ENCODE measurements at regions not wholly inside any gene's neighbourhood (a gene's known extent, or its start where the extent isn't known, plus 50 kb on each side); places are given as distances from the start of the nearest gene placed in this dataset.

- no peaks in the 10 kb centered on the region for H3K36me3 ChIP-seq (ENCODE audit: control insufficient read depth, insufficient read depth, low read length)
- H3K27me3 ChIP-seq (ENCODE audit: control insufficient read depth, insufficient read depth, low read length): no peaks in the 10 kb centered on the region
- TF ChIP-seq CTCF (IDR thresholded peaks at IDR 0.05): no peak
- H2AFZ ChIP-seq: no peak overlapping the region
- H3K27ac ChIP-seq: no peak overlapping the region
- H3K9ac ChIP-seq: no peak overlapping the region
- no peaks in the 10 kb centered on the region for H3K79me2 ChIP-seq
- H3K4me3 ChIP-seq (ENCODE audit: low read depth, low read length): no peak overlapping the region
- no peaks in the 10 kb centered on the region for H3K9me3 ChIP-seq (ENCODE audit: control insufficient read depth, low read length)
- H3K4me1 ChIP-seq: no peaks in the 10 kb centered on the region
- H3K4me2 ChIP-seq (ENCODE audit: low read length): no peak overlapping the region
Measured at GRCh38 chr4:20302336-20302735, 50.6 kb downstream of the SLIT2 start.

- Histone ChIP-seq H3K27ac (no peak overlapping the region), H3K79me2 (no peaks in the 10 kb centered on the region), H3K4me3 (ENCODE audit: low read depth, low read length) (no peak overlapping the region), H3K27me3 (ENCODE audit: control insufficient read depth, insufficient read depth, low read length) (no peaks in the 10 kb centered on the region), H3K4me2 (ENCODE audit: low read length) (no peak overlapping the region), H3K36me3 (ENCODE audit: control insufficient read depth, insufficient read depth, low read length) (no peaks in the 10 kb centered on the region), H3K4me1 (no peaks in the 10 kb centered on the region), H2AFZ (no peak overlapping the region), H3K9me3 (ENCODE audit: control insufficient read depth, low read length) (no peaks in the 10 kb centered on the region), H3K9ac (no peak overlapping the region)
- TF ChIP-seq CTCF (IDR thresholded peaks at IDR 0.05): no peak
Measured at GRCh38 chr4:20305976-20306375, 54.3 kb downstream of the SLIT2 start.

- TF ChIP-seq CTCF (IDR thresholded peaks at IDR 0.05): no peak
- H3K4me2 ChIP-seq (ENCODE audit: low read length): no peak overlapping the region
- no peak overlapping the region for H3K9ac ChIP-seq
- no peaks in the 10 kb centered on the region for H3K9me3 ChIP-seq (ENCODE audit: control insufficient read depth, low read length)
- H3K4me1 ChIP-seq: no peaks in the 10 kb centered on the region
- H3K36me3 ChIP-seq (ENCODE audit: control insufficient read depth, insufficient read depth, low read length): no peaks in the 10 kb centered on the region
- H3K4me3 ChIP-seq (ENCODE audit: low read depth, low read length): no peak overlapping the region
- H3K27ac ChIP-seq: no peak overlapping the region
- H3K27me3 ChIP-seq (ENCODE audit: control insufficient read depth, insufficient read depth, low read length): no peaks in the 10 kb centered on the region
- H2AFZ ChIP-seq: no peak overlapping the region
- H3K79me2 ChIP-seq: no peaks in the 10 kb centered on the region
Measured at GRCh38 chr4:20311856-20312255, 60.2 kb downstream of the SLIT2 start.

- H3K27ac ChIP-seq: no peak overlapping the region
- H2AFZ ChIP-seq: no peak overlapping the region
- no peaks in the 10 kb centered on the region for H3K79me2 ChIP-seq
- H3K9ac ChIP-seq: no peak overlapping the region
- no peak overlapping the region for H3K4me3 ChIP-seq (ENCODE audit: low read depth, low read length)
- no peaks in the 10 kb centered on the region for H3K36me3 ChIP-seq (ENCODE audit: control insufficient read depth, insufficient read depth, low read length)
- TF ChIP-seq CTCF (IDR thresholded peaks at IDR 0.05): no peak
- H3K4me1 ChIP-seq: no peaks in the 10 kb centered on the region
- no peaks in the 10 kb centered on the region for H3K27me3 ChIP-seq (ENCODE audit: control insufficient read depth, insufficient read depth, low read length)
- no peaks in the 10 kb centered on the region for H3K9me3 ChIP-seq (ENCODE audit: control insufficient read depth, low read length)
- no peak overlapping the region for H3K4me2 ChIP-seq (ENCODE audit: low read length)
Measured at GRCh38 chr4:20313237-20314030, 61.7 kb downstream of the SLIT2 start.

GRCh38 chr4:20317424-20317985 is 65.8 kb downstream of the SLIT2 start:
- Histone ChIP-seq H2AFZ (no peak overlapping the region), H3K4me3 (ENCODE audit: low read depth, low read length) (no peak overlapping the region), H3K4me1 (no peaks in the 10 kb centered on the region), H3K4me2 (ENCODE audit: low read length) (no peak overlapping the region), H3K36me3 (ENCODE audit: control insufficient read depth, insufficient read depth, low read length) (no peaks in the 10 kb centered on the region), H3K27me3 (ENCODE audit: control insufficient read depth, insufficient read depth, low read length) (no peaks in the 10 kb centered on the region), H3K9me3 (ENCODE audit: control insufficient read depth, low read length) (no peaks in the 10 kb centered on the region), H3K27ac (no peak overlapping the region), H3K79me2 (no peaks in the 10 kb centered on the region), H3K9ac (no peak overlapping the region)
- no peak for TF ChIP-seq CTCF (IDR thresholded peaks at IDR 0.05)

All from parathyroid adenoma (tissue), 2 donors.